Smooth muscle cell (in vitro differentiated cells): ENCODE measurements at regions not wholly inside any gene's neighbourhood (a gene's known extent, or its start where the extent isn't known, plus 50 kb on each side); places are given as distances from the start of the nearest gene placed in this dataset.

Experiments
- DNase-seq: peaks from one replicate; lab custom pipeline; 2025; ENCODE audit not compliant: unreplicated experiment; lab: John Stamatoyannopoulos, UW
- H2AFZ ChIP-seq: fragments of 200-600 bp; sonication (generic); 2 replicates; pipeline ENCODE4 v1.6.0; 2016; ENCODE audit warnings: antibody characterized with exemption, low read depth, mild to moderate bottlenecking
- H3F3A ChIP-seq: fragments of 200-600 bp; sonication (generic); 2 replicates; pipeline ENCODE4 v1.6.0; 2017; ENCODE audit warnings: antibody characterized with exemption, low read depth
- H3K27ac ChIP-seq: fragments of 200-600 bp; sonication (generic); 2 replicates; pipeline ENCODE4 v1.5.1; 2016; ENCODE audit warnings: low read depth, mild to moderate bottlenecking
- H3K27me3 ChIP-seq: fragments of 200-600 bp; sonication (generic); 2 replicates; pipeline ENCODE4 v1.6.1; 2016; ENCODE audit warnings: low read depth, mild to moderate bottlenecking
- H3K36me3 ChIP-seq: fragments of 200-600 bp; sonication (generic); 2 replicates; pipeline ENCODE4 v1.5.1; 2016; ENCODE audit warnings: low read depth
- H3K4me1 ChIP-seq: fragments of 200-600 bp; sonication (generic); 2 replicates; pipeline ENCODE4 v1.5.1; 2016; ENCODE audit warnings: low read depth
- H3K4me2 ChIP-seq: fragments of 200-600 bp; sonication (generic); 2 replicates; pipeline ENCODE4 v1.6.0; 2016; ENCODE audit warnings: mild to moderate bottlenecking
- H3K4me3 ChIP-seq: fragments of 200-600 bp; sonication (generic); 2 replicates; pipeline ENCODE4 v1.5.1; 2016; ENCODE audit warnings: mild to moderate bottlenecking
- H3K79me2 ChIP-seq: fragments of 200-600 bp; sonication (generic); 2 replicates; pipeline ENCODE4 v1.6.0; 2016; ENCODE audit warnings: low read depth, mild to moderate bottlenecking
- H3K9ac ChIP-seq: fragments of 200-600 bp; sonication (generic); 2 replicates; pipeline ENCODE4 v1.6.0; 2016; ENCODE audit warnings: low read depth
- H3K9me3 ChIP-seq: fragments of 200-600 bp; sonication (generic); replicated peaks from 2 replicates; pipeline ENCODE4 v1.5.1; 2016; ENCODE audit warnings: low read depth
- H4K20me1 ChIP-seq: fragments of 200-600 bp; sonication (generic); 2 replicates; pipeline ENCODE4 v1.6.0; 2016; ENCODE audit warnings: low read depth
- WGBS: methylation state at CpG from one replicate; pipeline ENCODE4 v1.1.7; 2016; ENCODE audit warnings: low lambda C conversion rate; 5-methylcytosine and 5-hydroxymethylcytosine counted together
- TF ChIP-seq, protein P1 (sequence below): fragments of 200-600 bp; sonication (generic); IDR thresholded peaks from 2 replicates; pipeline ENCODE4 v1.5.1; 2017; ENCODE audit warnings: borderline replicate concordance, mild to moderate bottlenecking, antibody characterized with exemption; ENCODE audit not compliant: insufficient read depth, poor library complexity, severe bottlenecking

DNA sequence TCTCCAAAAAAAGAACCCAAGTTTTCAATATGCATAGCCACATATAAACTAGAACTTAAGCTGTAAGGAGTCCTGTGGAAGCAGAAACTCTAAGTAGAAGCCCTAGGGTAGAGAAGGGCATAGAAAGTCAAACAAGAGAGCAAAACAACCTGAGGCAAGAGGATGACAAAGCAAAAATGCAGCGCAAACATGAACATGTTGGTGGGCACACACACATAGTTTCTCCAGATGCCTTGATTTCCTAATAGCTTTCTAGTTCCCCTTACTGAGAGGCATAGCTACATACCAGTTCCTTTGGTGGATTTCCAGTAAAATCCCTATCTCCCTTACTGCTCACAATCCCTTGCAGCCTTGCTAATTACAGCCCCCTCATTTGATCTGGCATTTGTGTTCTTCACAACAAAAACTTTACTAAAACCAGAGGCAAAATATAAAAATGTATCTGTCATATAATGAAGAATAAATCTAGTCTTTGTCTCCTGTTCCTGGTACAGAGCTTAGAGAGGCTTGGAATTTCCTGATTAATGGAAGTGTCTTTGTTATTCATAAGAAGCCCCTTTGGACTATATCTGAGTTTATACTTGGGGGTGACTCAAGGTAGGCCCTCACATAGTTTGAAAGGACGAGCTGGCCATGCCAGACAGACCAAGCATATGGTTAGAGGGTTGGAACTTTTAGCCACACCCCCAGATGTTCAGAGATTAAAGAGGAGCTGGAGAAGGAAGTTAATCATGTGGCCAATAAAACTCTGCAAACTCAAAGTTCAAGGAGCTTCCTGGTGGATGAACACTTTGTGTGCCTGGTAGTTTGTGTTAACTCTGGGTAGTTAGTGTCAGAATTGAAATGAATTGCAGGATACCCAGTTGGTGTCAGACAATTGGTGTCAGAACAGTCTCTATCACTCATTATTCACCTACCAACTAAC lies 52.7 kb upstream of the ZCCHC13 start:
- Histone ChIP-seq H3K4me2 (peak overlapping the region; percentile 27), H3K36me3 (peaks cover under 1% of the 10 kb centered on the region), H3K4me3 (no peak overlapping the region), H4K20me1 (peaks cover 14% of the 10 kb centered on the region), H3K79me2 (peaks cover 13% of the 10 kb centered on the region), H3K9ac (no peak overlapping the region), H3K27ac (peak overlapping the region; percentile 77), H3K27me3 (no peaks in the 10 kb centered on the region), H3K9me3 (no peaks in the 10 kb centered on the region), H3F3A (peaks cover 5% of the 10 kb centered on the region), H2AFZ (no peak overlapping the region), H3K4me1 (peaks cover 9% of the 10 kb centered on the region)
- TF ChIP-seq, protein P1, sequence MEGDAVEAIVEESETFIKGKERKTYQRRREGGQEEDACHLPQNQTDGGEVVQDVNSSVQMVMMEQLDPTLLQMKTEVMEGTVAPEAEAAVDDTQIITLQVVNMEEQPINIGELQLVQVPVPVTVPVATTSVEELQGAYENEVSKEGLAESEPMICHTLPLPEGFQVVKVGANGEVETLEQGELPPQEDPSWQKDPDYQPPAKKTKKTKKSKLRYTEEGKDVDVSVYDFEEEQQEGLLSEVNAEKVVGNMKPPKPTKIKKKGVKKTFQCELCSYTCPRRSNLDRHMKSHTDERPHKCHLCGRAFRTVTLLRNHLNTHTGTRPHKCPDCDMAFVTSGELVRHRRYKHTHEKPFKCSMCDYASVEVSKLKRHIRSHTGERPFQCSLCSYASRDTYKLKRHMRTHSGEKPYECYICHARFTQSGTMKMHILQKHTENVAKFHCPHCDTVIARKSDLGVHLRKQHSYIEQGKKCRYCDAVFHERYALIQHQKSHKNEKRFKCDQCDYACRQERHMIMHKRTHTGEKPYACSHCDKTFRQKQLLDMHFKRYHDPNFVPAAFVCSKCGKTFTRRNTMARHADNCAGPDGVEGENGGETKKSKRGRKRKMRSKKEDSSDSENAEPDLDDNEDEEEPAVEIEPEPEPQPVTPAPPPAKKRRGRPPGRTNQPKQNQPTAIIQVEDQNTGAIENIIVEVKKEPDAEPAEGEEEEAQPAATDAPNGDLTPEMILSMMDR = no peak
- WGBS = 32% methylated on average over 2 of the region's 2 CpGs
- no peak for DNase-seq

DNA sequence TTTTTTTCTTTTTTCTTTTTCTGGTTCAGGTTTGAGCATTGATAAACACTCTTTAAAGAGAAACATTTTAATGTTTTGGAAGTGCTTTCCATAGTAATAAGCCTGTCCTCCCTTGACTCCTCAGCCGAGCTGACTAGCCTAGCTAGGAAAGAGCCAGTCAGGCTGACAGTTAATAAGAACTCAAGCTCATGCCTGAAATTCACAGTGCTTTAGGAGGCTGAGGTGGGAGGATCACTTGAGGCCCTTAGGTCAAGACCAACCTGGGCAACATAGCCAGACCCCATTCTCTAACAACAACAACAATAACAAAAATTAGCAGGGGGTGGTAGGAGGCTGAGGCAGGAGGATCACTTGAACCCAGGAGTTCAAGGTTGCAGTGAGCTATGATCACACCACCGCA lies 53.4 kb upstream of the ZCCHC13 start:
- DNase-seq = no peak
- Histone ChIP-seq H3K9ac (no peak overlapping the region), H3K27ac (peak overlapping the region; percentile 77), H3K36me3 (peaks cover 5% of the 10 kb centered on the region), H3K79me2 (peaks cover 13% of the 10 kb centered on the region), H3F3A (peaks cover 5% of the 10 kb centered on the region), H3K9me3 (no peaks in the 10 kb centered on the region), H2AFZ (no peak overlapping the region), H3K4me2 (peak overlapping the region; percentile 27), H3K4me1 (peaks cover 9% of the 10 kb centered on the region), H3K4me3 (no peak overlapping the region), H4K20me1 (peaks cover 16% of the 10 kb centered on the region), H3K27me3 (no peaks in the 10 kb centered on the region)
- TF ChIP-seq, protein P1 = no peak
- WGBS = 75% methylated on average over 2 of the region's 2 CpGs

DNA sequence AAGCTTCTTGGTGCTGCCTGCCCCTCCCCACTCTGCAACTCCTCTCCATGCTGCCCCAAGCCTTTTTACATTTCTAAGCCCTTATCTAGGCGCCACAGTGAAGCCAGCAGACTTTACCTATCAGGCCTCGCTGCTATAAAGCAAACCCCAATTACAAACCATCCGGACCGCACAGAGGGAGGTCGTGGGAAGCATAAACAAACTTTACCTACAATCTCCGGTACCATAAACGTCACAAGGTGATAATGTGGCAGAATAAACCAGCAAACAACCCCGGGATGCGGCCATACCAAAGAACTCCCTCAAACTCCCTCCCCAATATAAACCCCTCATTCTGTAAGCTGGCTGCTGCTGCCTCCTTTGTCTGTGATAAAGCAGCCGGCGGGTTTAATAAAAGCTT lies 54.0 kb upstream of the ZCCHC13 start:
- Histone ChIP-seq H3K27ac (peak overlapping the region; percentile 77), H3K4me3 (no peak overlapping the region), H3K36me3 (peaks cover 5% of the 10 kb centered on the region), H3K4me2 (peak overlapping the region; percentile 9), H3K9ac (no peak overlapping the region), H3F3A (peaks cover 5% of the 10 kb centered on the region), H2AFZ (no peak overlapping the region), H3K9me3 (no peaks in the 10 kb centered on the region), H3K4me1 (peaks cover 9% of the 10 kb centered on the region), H4K20me1 (peaks cover 16% of the 10 kb centered on the region), H3K27me3 (no peaks in the 10 kb centered on the region), H3K79me2 (peaks cover 13% of the 10 kb centered on the region)
- 36% methylated on average over 11 of the region's 11 CpGs for WGBS
- TF ChIP-seq, protein P1 = no peak
- no peak for DNase-seq
